Liver (tissue), 8 donors: ENCODE measurements at regions not wholly inside any gene's neighbourhood (a gene's known extent, or its start where the extent isn't known, plus 50 kb on each side); places are given as distances from the start of the nearest gene placed in this dataset.

Experiments
- DNase-seq: peaks from one replicate; pipeline ENCODE4 v3.0.0-alpha.2; 2017; ENCODE audit warnings: low spot score
- H3K27ac ChIP-seq, 2 donors: one replicate each; pipeline ENCODE4 v1.7.0; 2013; ENCODE audit warnings: inconsistent platforms in 2 of 2, low read length in 2 of 2, control low read depth in 1 of 2, low read depth in 1 of 2, mild to moderate bottlenecking in 1 of 2
- H3K27me3 ChIP-seq, 4 donors: one replicate each; pipeline versions ENCODE4 v1.6.1 to v1.7.0; 2013; ENCODE audit warnings: low read length in 3 of 4, inconsistent platforms in 1 of 4, mild to moderate bottlenecking in 1 of 4, moderate library complexity in 1 of 4; ENCODE audit not compliant: control insufficient read depth in 4 of 4, insufficient read depth in 4 of 4
- H3K36me3 ChIP-seq, 4 donors: one replicate each; pipeline versions ENCODE4 v1.6.1 to v1.7.0; 2013; ENCODE audit warnings: low read length in 3 of 4, mild to moderate bottlenecking in 3 of 4, low read depth in 1 of 4, moderate library complexity in 1 of 4; ENCODE audit not compliant: control insufficient read depth in 4 of 4, insufficient read depth in 3 of 4
- H3K4me1 ChIP-seq, 4 donors: one replicate each; pipeline versions ENCODE4 v1.6.1 to v1.7.0; 2013; ENCODE audit warnings: low read length in 3 of 4, mild to moderate bottlenecking in 3 of 4, moderate library complexity in 1 of 4; ENCODE audit not compliant: control insufficient read depth in 4 of 4, insufficient read depth in 4 of 4
- H3K4me3 ChIP-seq, 3 donors: one replicate each; pipeline versions ENCODE4 v1.6.1 to v1.7.0; 2013; ENCODE audit warnings: low read length in 3 of 3, control low read depth in 1 of 3, low read depth in 1 of 3, mild to moderate bottlenecking in 1 of 3
- H3K9ac ChIP-seq, 2 donors: one replicate each; pipeline ENCODE4 v1.7.0; 2013; ENCODE audit warnings: low read length in 2 of 2, mild to moderate bottlenecking in 2 of 2, moderate library complexity in 2 of 2, control low read depth in 1 of 2, low read depth in 1 of 2
- H3K9me3 ChIP-seq, 4 donors: one replicate each; pipeline versions ENCODE4 v1.6.1 to v1.7.0; 2013; ENCODE audit warnings: low read length in 3 of 4; ENCODE audit not compliant: control insufficient read depth in 4 of 4
- CTCF ChIP-seq: fragments of 150-350 bp; IDR thresholded peaks from 2 replicates; pipeline ENCODE4 v1.5.1; 2017; ENCODE audit warnings: improper control_type of control experiment, low read depth, low read length; ENCODE audit not compliant: missing input control
- EGR1 ChIP-seq, 2 donors: IDR thresholded peaks; 2 replicates each; pipeline ENCODE4 v1.6.1; 2016 to 2018; ENCODE audit warnings: antibody characterized with exemption in 2 of 2, low read depth in 2 of 2
- FOXA1 ChIP-seq: IDR thresholded peaks from 2 replicates; pipeline ENCODE4 v1.6.1; 2016; ENCODE audit warnings: antibody characterized with exemption
- GABPA ChIP-seq, 2 donors: IDR thresholded peaks in 1 of 2; conservative IDR thresholded peaks in 1 of 2; 2 replicates each; pipeline ENCODE4 v1.6.1; 2016; ENCODE audit warnings: antibody characterized with exemption in 2 of 2, mild to moderate bottlenecking in 1 of 2, moderate library complexity in 1 of 2
- HNF4A ChIP-seq, 2 donors: conservative IDR thresholded peaks; 2 replicates each; pipeline ENCODE4 v1.6.1; 2016; ENCODE audit warnings: antibody characterized with exemption in 2 of 2, mild to moderate bottlenecking in 2 of 2
- JUND ChIP-seq, 2 donors: IDR thresholded peaks; 2 replicates each; pipeline ENCODE4 v1.6.1; 2016; ENCODE audit warnings: antibody characterized with exemption in 2 of 2
- MAX ChIP-seq: IDR thresholded peaks from 2 replicates; pipeline ENCODE4 v1.6.1; 2016; ENCODE audit warnings: antibody characterized with exemption
- NR2F2 ChIP-seq: IDR thresholded peaks from 2 replicates; pipeline ENCODE4 v1.6.1; 2016; ENCODE audit warnings: antibody characterized with exemption
- RAD21 ChIP-seq, 2 donors: IDR thresholded peaks; 2 replicates each; pipeline ENCODE4 v1.6.1; 2016; ENCODE audit warnings: antibody characterized with exemption in 2 of 2, mild to moderate bottlenecking in 2 of 2
- REST ChIP-seq: IDR thresholded peaks from 2 replicates; pipeline ENCODE4 v1.6.1; 2016; ENCODE audit warnings: antibody characterized with exemption, mild to moderate bottlenecking
- RXRA ChIP-seq, 2 donors: IDR thresholded peaks; 2 replicates each; pipeline ENCODE4 v1.6.1; 2017 to 2018; ENCODE audit warnings: antibody characterized with exemption in 2 of 2, mild to moderate bottlenecking in 1 of 2
- SP1 ChIP-seq: IDR thresholded peaks from 2 replicates; pipeline ENCODE4 v1.6.1; 2018; ENCODE audit warnings: antibody characterized with exemption, mild to moderate bottlenecking
- TAF1 ChIP-seq: conservative IDR thresholded peaks from 2 replicates; pipeline ENCODE4 v1.6.1; 2016; ENCODE audit warnings: antibody characterized with exemption, mild to moderate bottlenecking
- YY1 ChIP-seq: IDR thresholded peaks from 2 replicates; pipeline ENCODE4 v1.6.1; 2016; ENCODE audit warnings: antibody characterized with exemption, mild to moderate bottlenecking
- WGBS: extraction: QIAGEN DNeasy Blood & Tissue Kit; methylation state at CpG from one replicate; pipeline ENCODE4 v1.1.7; 2013; 5-methylcytosine and 5-hydroxymethylcytosine counted together
- donor health status: healthy.
- donor health status: healthy.
- donor health status: healthy.
- donor health status: healthy.
- donor health status: healthy.

GRCh38 chr5:87885758-87886157 is 382.9 kb downstream of the TMEM161B start:
- H3K9ac ChIP-seq, result no peak overlapping the region
- no peak overlapping the region for H3K4me3 ChIP-seq
- no peak overlapping the region for H3K27ac ChIP-seq
- no peaks in the 10 kb centered on the region for H3K36me3 ChIP-seq
- TF ChIP-seq GABPA (IDR thresholded peaks at IDR 0.05 in 1 of 2, conservative IDR thresholded peaks at IDR 0.05 in 1 of 2) (no peak), RAD21 (IDR thresholded peaks at IDR 0.05) (peak in 1 of 2 donors; percentile 35), CTCF (no peak), FOXA1 (no peak), JUND (IDR thresholded peaks at IDR 0.05) (no peak), HNF4A (conservative IDR thresholded peaks at IDR 0.05) (peak in 1 of 2 donors; percentile 35), MAX (no peak), TAF1 (no peak), REST (no peak), YY1 (no peak), RXRA (IDR thresholded peaks at IDR 0.05) (no peak)
- no peaks in the 10 kb centered on the region for H3K9me3 ChIP-seq
- H3K27me3 ChIP-seq, result no peaks in the 10 kb centered on the region
- 80% methylated on average over 1 of the region's 1 CpG for WGBS
- no peak for DNase-seq
- no peaks in the 10 kb centered on the region for H3K4me1 ChIP-seq

- no peaks in the 10 kb centered on the region for H3K4me1 ChIP-seq
- WGBS, result 59% methylated on average over 2 of the region's 2 CpGs
- H3K9ac ChIP-seq, result no peak overlapping the region
- no peaks in the 10 kb centered on the region for H3K9me3 ChIP-seq
- H3K27ac ChIP-seq, result no peak overlapping the region
- no peak for DNase-seq
- no peaks in the 10 kb centered on the region for H3K36me3 ChIP-seq
- H3K4me3 ChIP-seq, result no peak overlapping the region
- peaks cover 0 to 7% (median 0%) of the 10 kb centered on the region in 4 donors for H3K27me3 ChIP-seq
- TF ChIP-seq SP1 (no peak), JUND (IDR thresholded peaks at IDR 0.05) (no peak), NR2F2 (no peak), EGR1 (IDR thresholded peaks at IDR 0.05; ENCODE audit: low read depth in 2 of 2) (no peak), GABPA (IDR thresholded peaks at IDR 0.05 in 1 of 2, conservative IDR thresholded peaks at IDR 0.05 in 1 of 2) (no peak), MAX (no peak), HNF4A (conservative IDR thresholded peaks at IDR 0.05) (no peak)
Observed at GRCh38 chr5:87877495-87877894, 391.1 kb downstream of the TMEM161B start.
